ENCODE measurements at regions not wholly inside any gene's neighbourhood (a gene's known extent, or its start where the extent isn't known, plus 50 kb on each side); places are given as distances from the start of the nearest gene placed in this dataset.

DNA sequence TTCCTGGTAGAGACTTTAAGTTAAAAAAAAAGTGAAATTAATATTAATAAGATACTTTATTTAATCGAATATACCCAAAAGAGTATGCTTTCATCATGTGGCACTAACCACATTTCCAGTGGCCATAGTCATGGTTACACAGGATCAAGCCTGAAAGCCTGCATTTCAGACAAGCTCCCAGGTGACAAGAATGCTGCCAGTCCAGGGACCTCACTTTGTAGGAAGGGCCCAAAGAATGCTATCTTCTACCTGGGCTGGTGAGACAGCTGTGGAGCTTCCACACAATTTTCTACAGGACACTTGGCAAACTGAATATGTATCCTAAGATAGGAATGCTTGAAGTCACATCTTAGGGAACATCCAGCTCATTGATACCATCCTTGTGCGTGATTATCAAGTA is 203.8 kb downstream of the AUH start:
- no peak overlapping the region for H3K27ac Mint-ChIP-seq
- H3K4me3 Mint-ChIP-seq = no peak overlapping the region
- intact Hi-C loops (cut with micrococcal nuclease) = no loop called here

GRCh38 chr9:91158286-91158685 is 203.4 kb downstream of the AUH start:
- Histone ChIP-seq H3K27ac (ENCODE audit: low read length in 2 of 2) (no peak overlapping the region), H3K4me2 (replicated peaks; ENCODE audit: low read depth, low read length, poor library complexity, severe bottlenecking) (no peak overlapping the region), H2AFZ (ENCODE audit: insufficient read depth, low read depth, low read length, poor library complexity, severe bottlenecking) (no peak overlapping the region), H4K20me1 (ENCODE audit: control insufficient read depth, insufficient read depth, low read length, poor library complexity, severe bottlenecking) (no peaks in the 10 kb centered on the region), H3K9me3 (ENCODE audit: control extremely low read depth in 1 of 3, control insufficient read depth in 2 of 3, insufficient read depth in 1 of 3, low read length in 2 of 3) (peaks cover 0 to 8% (median 0%) of the 10 kb centered on the region in 3 donors), H3K4me3 (ENCODE audit: control extremely low read depth in 1 of 5, extremely low read depth in 1 of 5, insufficient read depth in 1 of 5, low read depth in 2 of 5, low read length in 4 of 5) (no peak overlapping the region), H3K4me1 (ENCODE audit: control insufficient read depth in 2 of 2, insufficient read depth in 2 of 2, low read length in 2 of 2) (peaks cover 13 to 14% of the 10 kb centered on the region in 2 donors), H3K9ac (ENCODE audit: low read length) (no peak overlapping the region), H3K27me3 (replicated peaks in 1 of 4; ENCODE audit: control extremely low read depth in 1 of 4, control insufficient read depth in 3 of 4, insufficient read depth in 4 of 4, low read length in 3 of 4) (no peaks in the 10 kb centered on the region), H3K36me3 (replicated peaks in 1 of 2; ENCODE audit: control extremely low read depth in 1 of 2, control insufficient read depth in 1 of 2, extremely low read depth in 1 of 2, insufficient read depth in 2 of 2, low read length in 1 of 2) (no peaks in the 10 kb centered on the region), H3K79me2 (ENCODE audit: control insufficient read depth, insufficient read depth, low read length) (no peaks in the 10 kb centered on the region)
- ChIA-PET CTCF (no interaction called here), POLR2A (no interaction called here)
- Mint-ChIP-seq H3K4me1 (peaks cover 13% of the 10 kb centered on the region), H3K27me3 (no peaks in the 10 kb centered on the region), H3K9me3 (ENCODE audit: insufficient read depth) (no peaks in the 10 kb centered on the region), H3K27ac (no peak overlapping the region), H3K4me3 (no peak overlapping the region)
- intact Hi-C loops (cut with micrococcal nuclease) = no loop called here
- DNase-seq (no peak), ATAC-seq (ENCODE audit: low read depth) (no peak)
- WGBS (ENCODE audit: insufficient coverage) = 72% methylated on average over 4 of the region's 6 CpGs
- TF ChIP-seq EZH2 (IDR thresholded peaks at IDR 0.05; ENCODE audit: borderline replicate concordance, insufficient read depth, low read depth, low read length, poor library complexity, severe bottlenecking) = no peak
- TF ChIP-seq, protein P1, sequence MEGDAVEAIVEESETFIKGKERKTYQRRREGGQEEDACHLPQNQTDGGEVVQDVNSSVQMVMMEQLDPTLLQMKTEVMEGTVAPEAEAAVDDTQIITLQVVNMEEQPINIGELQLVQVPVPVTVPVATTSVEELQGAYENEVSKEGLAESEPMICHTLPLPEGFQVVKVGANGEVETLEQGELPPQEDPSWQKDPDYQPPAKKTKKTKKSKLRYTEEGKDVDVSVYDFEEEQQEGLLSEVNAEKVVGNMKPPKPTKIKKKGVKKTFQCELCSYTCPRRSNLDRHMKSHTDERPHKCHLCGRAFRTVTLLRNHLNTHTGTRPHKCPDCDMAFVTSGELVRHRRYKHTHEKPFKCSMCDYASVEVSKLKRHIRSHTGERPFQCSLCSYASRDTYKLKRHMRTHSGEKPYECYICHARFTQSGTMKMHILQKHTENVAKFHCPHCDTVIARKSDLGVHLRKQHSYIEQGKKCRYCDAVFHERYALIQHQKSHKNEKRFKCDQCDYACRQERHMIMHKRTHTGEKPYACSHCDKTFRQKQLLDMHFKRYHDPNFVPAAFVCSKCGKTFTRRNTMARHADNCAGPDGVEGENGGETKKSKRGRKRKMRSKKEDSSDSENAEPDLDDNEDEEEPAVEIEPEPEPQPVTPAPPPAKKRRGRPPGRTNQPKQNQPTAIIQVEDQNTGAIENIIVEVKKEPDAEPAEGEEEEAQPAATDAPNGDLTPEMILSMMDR (IDR thresholded peaks at IDR 0.05) = no peak

More for the DNA sequence above, 203.8 kb downstream of the AUH start:
- no peak overlapping the region for H2AFZ ChIP-seq (ENCODE audit: insufficient read depth, low read depth, low read length, poor library complexity, severe bottlenecking)
- TF ChIP-seq, protein P1 (IDR thresholded peaks at IDR 0.05) = no peak
- TF ChIP-seq EZH2 (IDR thresholded peaks at IDR 0.05; ENCODE audit: borderline replicate concordance, insufficient read depth, low read depth, low read length, poor library complexity, severe bottlenecking) = no peak
- no CpG with 5 or more reads among the region's 2 CpGs for WGBS (ENCODE audit: insufficient coverage)
- ATAC-seq (ENCODE audit: low read depth) = no peak
- H3K4me1 ChIP-seq (ENCODE audit: control insufficient read depth in 2 of 2, insufficient read depth in 2 of 2, low read length in 2 of 2) = peaks cover 9 to 10% of the 10 kb centered on the region in 2 donors
- H3K27me3 ChIP-seq (replicated peaks in 1 of 4; ENCODE audit: control extremely low read depth in 1 of 4, control insufficient read depth in 3 of 4, insufficient read depth in 4 of 4, low read length in 3 of 4) = no peaks in the 10 kb centered on the region
- H3K36me3 ChIP-seq (replicated peaks in 1 of 2; ENCODE audit: control extremely low read depth in 1 of 2, control insufficient read depth in 1 of 2, extremely low read depth in 1 of 2, insufficient read depth in 2 of 2, low read length in 1 of 2) = no peaks in the 10 kb centered on the region
- no peaks in the 10 kb centered on the region for H4K20me1 ChIP-seq (ENCODE audit: control insufficient read depth, insufficient read depth, low read length, poor library complexity, severe bottlenecking)
- H3K9me3 ChIP-seq (ENCODE audit: control extremely low read depth in 1 of 3, control insufficient read depth in 2 of 3, insufficient read depth in 1 of 3, low read length in 2 of 3) = peaks cover 0 to 8% (median 0%) of the 10 kb centered on the region in 3 donors
- no peak overlapping the region for H3K4me3 ChIP-seq (ENCODE audit: control extremely low read depth in 1 of 5, extremely low read depth in 1 of 5, insufficient read depth in 1 of 5, low read depth in 2 of 5, low read length in 4 of 5)
- H3K79me2 ChIP-seq (ENCODE audit: control insufficient read depth, insufficient read depth, low read length) = no peaks in the 10 kb centered on the region
- H3K27ac ChIP-seq (ENCODE audit: low read length in 2 of 2) = no peak overlapping the region
- ChIA-PET POLR2A (no interaction called here), CTCF (no interaction called here)
- no peak for DNase-seq
- H3K27me3 Mint-ChIP-seq = peaks cover under 1% of the 10 kb centered on the region
- no peak overlapping the region for H3K4me2 ChIP-seq (replicated peaks; ENCODE audit: low read depth, low read length, poor library complexity, severe bottlenecking)
- peaks cover 9% of the 10 kb centered on the region for H3K4me1 Mint-ChIP-seq
- H3K9me3 Mint-ChIP-seq (ENCODE audit: insufficient read depth) = no peaks in the 10 kb centered on the region
- no peak overlapping the region for H3K9ac ChIP-seq (ENCODE audit: low read length)
